ENCODE measurements at regions not wholly inside any gene's neighbourhood (a gene's known extent, or its start where the extent isn't known, plus 50 kb on each side); places are given as distances from the start of the nearest gene placed in this dataset.
"Not testable (repeated sequence)": the region's sequence is repeated elsewhere in the genome, so short reads cannot be mapped to it uniquely, and the experiment has no call there.

GRCh38 chr7:156334636-156335035 lies 305.9 kb upstream of the RNF32 start:
- in situ Hi-C loops (cut with MboI; ENCODE audit: low sequenced_read_pairs, unreplicated experiment), result no loop called here
- no peak for DNase-seq (ENCODE audit: low spot score)
- TF ChIP-seq, protein P1, sequence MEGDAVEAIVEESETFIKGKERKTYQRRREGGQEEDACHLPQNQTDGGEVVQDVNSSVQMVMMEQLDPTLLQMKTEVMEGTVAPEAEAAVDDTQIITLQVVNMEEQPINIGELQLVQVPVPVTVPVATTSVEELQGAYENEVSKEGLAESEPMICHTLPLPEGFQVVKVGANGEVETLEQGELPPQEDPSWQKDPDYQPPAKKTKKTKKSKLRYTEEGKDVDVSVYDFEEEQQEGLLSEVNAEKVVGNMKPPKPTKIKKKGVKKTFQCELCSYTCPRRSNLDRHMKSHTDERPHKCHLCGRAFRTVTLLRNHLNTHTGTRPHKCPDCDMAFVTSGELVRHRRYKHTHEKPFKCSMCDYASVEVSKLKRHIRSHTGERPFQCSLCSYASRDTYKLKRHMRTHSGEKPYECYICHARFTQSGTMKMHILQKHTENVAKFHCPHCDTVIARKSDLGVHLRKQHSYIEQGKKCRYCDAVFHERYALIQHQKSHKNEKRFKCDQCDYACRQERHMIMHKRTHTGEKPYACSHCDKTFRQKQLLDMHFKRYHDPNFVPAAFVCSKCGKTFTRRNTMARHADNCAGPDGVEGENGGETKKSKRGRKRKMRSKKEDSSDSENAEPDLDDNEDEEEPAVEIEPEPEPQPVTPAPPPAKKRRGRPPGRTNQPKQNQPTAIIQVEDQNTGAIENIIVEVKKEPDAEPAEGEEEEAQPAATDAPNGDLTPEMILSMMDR (IDR thresholded peaks at IDR 0.05; ENCODE audit: borderline replicate concordance, control extremely low read depth, extremely low read depth, insufficient read depth, missing control alignments), result no peak

DNA sequence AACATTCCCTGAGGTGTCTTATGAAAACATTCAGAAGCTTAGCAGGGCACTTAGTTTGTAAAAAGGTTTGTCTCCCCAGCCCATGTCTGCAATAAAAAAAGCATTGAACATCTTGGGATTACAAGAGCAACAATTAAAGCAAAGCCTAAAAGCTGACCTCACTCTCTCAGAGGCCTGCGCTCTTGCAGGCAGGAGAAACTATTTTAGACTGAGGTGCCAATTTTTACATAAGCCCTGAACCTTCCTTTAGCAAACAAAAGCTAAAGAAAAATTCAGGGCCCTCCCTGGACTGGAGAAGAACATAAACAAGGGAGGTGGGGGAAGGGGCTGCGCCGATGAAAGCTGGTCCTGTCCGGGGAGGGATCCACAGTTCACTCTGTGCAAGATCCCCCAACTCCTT lies 312.7 kb upstream of the RNF32 start:
- no peak for DNase-seq (ENCODE audit: low spot score)
- in situ Hi-C loops (cut with MboI; ENCODE audit: low sequenced_read_pairs, unreplicated experiment), result no loop called here
- TF ChIP-seq, protein P1 (IDR thresholded peaks at IDR 0.05; ENCODE audit: borderline replicate concordance, control extremely low read depth, extremely low read depth, insufficient read depth, missing control alignments), result no peak

- TF ChIP-seq, protein P1 (IDR thresholded peaks at IDR 0.05; ENCODE audit: borderline replicate concordance, control extremely low read depth, extremely low read depth, insufficient read depth, missing control alignments), result no peak
- in situ Hi-C loops (cut with MboI; ENCODE audit: low sequenced_read_pairs, unreplicated experiment), result no loop called here
- DNase-seq (ENCODE audit: low spot score), result no peak
Observed at GRCh38 chr7:156327474-156327873, 313.1 kb upstream of the RNF32 start.

DNA sequence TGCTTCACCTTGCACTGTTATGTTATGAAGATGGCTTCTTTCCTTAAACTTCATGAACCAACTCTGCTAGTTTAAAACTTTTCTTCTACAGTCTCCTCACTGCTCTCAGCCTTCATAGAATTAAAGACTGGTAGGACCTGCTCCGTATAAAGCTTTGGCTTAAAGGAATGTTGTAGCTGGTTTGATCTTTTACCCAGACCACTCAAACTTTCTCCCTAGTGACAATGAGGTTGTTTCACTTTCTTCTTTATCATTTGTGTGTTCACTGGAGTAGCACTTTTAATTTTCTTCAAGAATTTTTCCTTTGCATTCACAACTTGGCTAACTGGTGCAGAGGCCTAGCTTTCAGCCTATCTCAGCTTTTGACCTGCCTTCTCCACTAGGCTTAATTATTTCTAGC lies 316.4 kb upstream of the RNF32 start:
- DNase-seq (ENCODE audit: low spot score), result no peak
- TF ChIP-seq, protein P1 (IDR thresholded peaks at IDR 0.05; ENCODE audit: borderline replicate concordance, control extremely low read depth, extremely low read depth, insufficient read depth, missing control alignments), result no peak
- in situ Hi-C loops (cut with MboI; ENCODE audit: low sequenced_read_pairs, unreplicated experiment), result no loop called here

GRCh38 chr7:156321430-156321829 lies 319.1 kb upstream of the RNF32 start:
- DNase-seq (ENCODE audit: low spot score); in situ Hi-C loops (cut with MboI; ENCODE audit: low sequenced_read_pairs, unreplicated experiment): not testable (repeated sequence)

DNA sequence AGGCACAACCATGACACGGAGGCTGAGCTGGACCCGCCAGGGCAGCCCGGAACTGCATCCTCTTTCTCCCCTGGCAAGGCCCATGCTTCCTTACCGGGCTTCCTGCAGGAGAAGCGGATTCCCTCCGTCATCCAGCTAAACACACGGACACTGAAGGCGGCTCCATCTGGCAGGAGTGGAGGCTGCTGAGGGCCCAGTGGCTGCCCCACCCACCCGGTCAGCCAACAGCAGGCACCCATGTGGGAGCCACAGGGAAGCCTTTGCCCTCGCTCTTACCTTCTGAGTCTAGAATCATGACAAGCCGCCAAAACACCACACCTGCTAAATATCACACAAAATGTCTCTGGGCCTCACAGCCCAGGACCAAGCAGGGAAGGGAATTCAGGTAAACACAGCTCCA lies 321.6 kb upstream of the RNF32 start:
- TF ChIP-seq, protein P1 (IDR thresholded peaks at IDR 0.05; ENCODE audit: borderline replicate concordance, control extremely low read depth, extremely low read depth, insufficient read depth, missing control alignments), result no peak
- no peak for DNase-seq (ENCODE audit: low spot score)
- in situ Hi-C loops (cut with MboI; ENCODE audit: low sequenced_read_pairs, unreplicated experiment), result no loop called here

- no peak for DNase-seq (ENCODE audit: low spot score)
- TF ChIP-seq, protein P1 (IDR thresholded peaks at IDR 0.05; ENCODE audit: borderline replicate concordance, control extremely low read depth, extremely low read depth, insufficient read depth, missing control alignments), result no peak
- in situ Hi-C loops (cut with MboI; ENCODE audit: low sequenced_read_pairs, unreplicated experiment), result no loop called here
Observed at GRCh38 chr7:156318426-156318825, 322.1 kb upstream of the RNF32 start.
